H1 (cell line): ENCODE measurements at regions not wholly inside any gene's neighbourhood (a gene's known extent, or its start where the extent isn't known, plus 50 kb on each side); places are given as distances from the start of the nearest gene placed in this dataset.

Experiments
- CTCF ChIA-PET: fragments of 300-600 bp; sonication (Branson Sonifier 250); formaldehyde crosslinking; loops from one replicate; lab custom pipeline; 2021; ENCODE audit not compliant: partially characterized antibody; lab: Charles Lee
- POLR2A ChIA-PET: fragments of 300-600 bp; sonication (Branson Sonifier 250); formaldehyde crosslinking; loops from one replicate; lab custom pipeline; 2021; ENCODE audit warnings: inconsistent platforms; ENCODE audit not compliant: partially characterized antibody; lab: Charles Lee
- DNase-seq, 2 experiments: peaks; one replicate each; pipeline versions ENCODE4 v3.0.0 to v3.0.0-alpha.2; 2010 to 2022; ENCODE audit warnings: low spot score in 2 of 2, low read depth in 1 of 2, mixed read lengths in 1 of 2
- FAIRE-seq: peaks from 2 replicates; lab custom pipeline; 2011; peaks lifted over from hg19 to GRCh38; lab: Jason Lieb, UNC
- H2AFZ ChIP-seq: 2 replicates; pipeline ENCODE4 v1.8.1; 2012; ENCODE audit warnings: low read length, inconsistent platforms
- H2AK5ac ChIP-seq: 2 replicates; pipeline ENCODE4 v1.6.1; 2013; ENCODE audit warnings: low read depth, low read length
- H2BK120ac ChIP-seq: replicated peaks from 2 replicates; pipeline ENCODE3; 2013; ENCODE audit warnings: low read depth, low read length, inconsistent platforms
- H2BK12ac ChIP-seq: 2 replicates; pipeline ENCODE4 v1.6.1; 2013; ENCODE audit warnings: low read depth, low read length
- H2BK15ac ChIP-seq: 2 replicates; pipeline ENCODE4 v1.6.1; 2013; ENCODE audit warnings: low read length
- H2BK20ac ChIP-seq: 2 replicates; pipeline ENCODE4 v1.6.1; 2013; ENCODE audit warnings: low read length
- H2BK5ac ChIP-seq: 2 replicates; pipeline ENCODE4 v1.6.1; 2013; ENCODE audit warnings: low read depth, low read length
- H3K14ac ChIP-seq: 2 replicates; pipeline ENCODE4 v1.6.1; 2013; ENCODE audit warnings: inconsistent platforms; ENCODE audit not compliant: insufficient read length
- H3K18ac ChIP-seq: 2 replicates; pipeline ENCODE4 v1.6.1; 2013; ENCODE audit warnings: low read length; ENCODE audit errors: extremely low read depth
- H3K23ac ChIP-seq: 2 replicates; pipeline ENCODE4 v1.6.1; 2013; ENCODE audit warnings: inconsistent platforms; ENCODE audit not compliant: insufficient read length
- H3K23me2 ChIP-seq: 2 replicates; pipeline ENCODE4 v1.6.1; 2013; ENCODE audit warnings: low read depth, low read length
- H3K27ac ChIP-seq: 2 replicates; pipeline ENCODE4 v1.6.1; 2011; ENCODE audit warnings: low read depth, low read length, inconsistent platforms
- H3K27me3 ChIP-seq, 4 experiments: replicated peaks in 1 of 4; 1 replicate in 1 of 4; 2 replicates in 3 of 4; pipeline versions ENCODE4 v1.6.1 to v1.8.1; 2011 to 2013; ENCODE audit warnings: low read length in 3 of 4, mild to moderate bottlenecking in 3 of 4, inconsistent platforms in 2 of 4, mixed read lengths in 2 of 4, moderate library complexity in 1 of 4; ENCODE audit not compliant: control insufficient read depth in 3 of 4, insufficient read depth in 3 of 4; ENCODE audit errors: extremely low read depth in 1 of 4
- H3K36me3 ChIP-seq, 4 experiments: 2 replicates each; pipeline versions ENCODE4 v1.6.1 to v1.8.1; 2011 to 2013; ENCODE audit warnings: mild to moderate bottlenecking in 4 of 4, low read length in 3 of 4, moderate library complexity in 2 of 4, control low read depth in 1 of 4, inconsistent platforms in 1 of 4; ENCODE audit not compliant: insufficient read depth in 4 of 4, control insufficient read depth in 2 of 4
- H3K4ac ChIP-seq: replicated peaks from 2 replicates; pipeline ENCODE3; 2013; ENCODE audit warnings: low read length, low read depth, mixed read lengths, inconsistent platforms; ENCODE audit not compliant: insufficient read length
- H3K4me1 ChIP-seq, 4 experiments: replicated peaks in 1 of 4; 1 replicate in 1 of 4; 2 replicates in 3 of 4; pipeline versions ENCODE4 v1.6.1 to v1.8.1; 2011 to 2013; ENCODE audit warnings: low read length in 3 of 4, inconsistent platforms in 2 of 4, mixed read lengths in 1 of 4; ENCODE audit not compliant: insufficient read depth in 4 of 4, control insufficient read depth in 3 of 4
- H3K4me2 ChIP-seq, 2 experiments: 2 replicates each; pipeline versions ENCODE4 v1.6.1 to v1.8.1; 2011 to 2013; ENCODE audit warnings: low read depth in 2 of 2, low read length in 2 of 2, control low read depth in 1 of 2, inconsistent platforms in 1 of 2, mild to moderate bottlenecking in 1 of 2; ENCODE audit not compliant: insufficient read depth in 1 of 2
- H3K4me3 ChIP-seq, 4 experiments: fragments of 200-600, 300-600 bp in 1 of 4; sonication (generic), shearing (Covaris generic), sonication (Bioruptor Twin) in 1 of 4; 2 replicates each; pipeline versions ENCODE4 v1.5.1 to v1.8.1; 2011 to 2016; ENCODE audit warnings: low read length in 4 of 4, low read depth in 3 of 4, control low read depth in 2 of 4, inconsistent platforms in 2 of 4, mild to moderate bottlenecking in 2 of 4, mixed read lengths in 1 of 4, moderate library complexity in 1 of 4; ENCODE audit not compliant: insufficient read depth in 2 of 4; ENCODE audit errors: extremely low read depth in 1 of 4
- H3K56ac ChIP-seq: replicated peaks from 2 replicates; pipeline ENCODE3; 2013; ENCODE audit warnings: low read depth, mild to moderate bottlenecking, mixed read lengths, low read length, inconsistent platforms; ENCODE audit not compliant: insufficient read length
- H3K79me1 ChIP-seq: 2 replicates; pipeline ENCODE4 v1.6.1; 2013; ENCODE audit warnings: low read depth, low read length, control low read depth
- H3K79me2 ChIP-seq, 2 experiments: 2 replicates each; pipeline versions ENCODE4 v1.6.1 to v1.8.1; 2012 to 2013; ENCODE audit warnings: low read length in 2 of 2, mild to moderate bottlenecking in 2 of 2, inconsistent platforms in 1 of 2; ENCODE audit not compliant: insufficient read depth in 2 of 2, control insufficient read depth in 1 of 2
- H3K9ac ChIP-seq, 4 experiments: replicated peaks in 1 of 4; 1 replicate in 1 of 4; 2 replicates in 3 of 4; pipeline versions ENCODE4 v1.6.1 to v1.8.1; 2011 to 2013; ENCODE audit warnings: low read depth in 3 of 4, low read length in 3 of 4, control low read depth in 2 of 4, mild to moderate bottlenecking in 2 of 4, moderate library complexity in 2 of 4, inconsistent platforms in 1 of 4; ENCODE audit errors: extremely low read depth in 1 of 4
- H3K9me3 ChIP-seq, 2 experiments: 2 replicates each; pipeline versions ENCODE4 v1.6.1 to v1.8.1; 2012 to 2013; ENCODE audit warnings: mild to moderate bottlenecking in 2 of 2, moderate library complexity in 2 of 2, control low read depth in 1 of 2, inconsistent platforms in 1 of 2, low read depth in 1 of 2, low read length in 1 of 2, mixed read lengths in 1 of 2; ENCODE audit not compliant: insufficient read depth in 2 of 2
- H4K20me1 ChIP-seq, 2 experiments: replicated peaks in 1 of 2; 2 replicates each; pipeline versions ENCODE3 to v1.8.1; 2011 to 2013; ENCODE audit warnings: inconsistent platforms in 2 of 2, low read length in 2 of 2, mild to moderate bottlenecking in 1 of 2; ENCODE audit not compliant: insufficient read depth in 2 of 2, control insufficient read depth in 1 of 2
- H4K5ac ChIP-seq: 2 replicates; pipeline ENCODE4 v1.6.1; 2013; ENCODE audit warnings: low read length, low read depth, mixed read lengths, inconsistent platforms; ENCODE audit not compliant: insufficient read length
- H4K8ac ChIP-seq: 2 replicates; pipeline ENCODE4 v1.8.0; 2013; ENCODE audit warnings: mild to moderate bottlenecking, moderate library complexity, low read length, inconsistent platforms; ENCODE audit not compliant: insufficient read depth; ENCODE audit errors: extremely low read depth
- H4K91ac ChIP-seq: replicated peaks from 2 replicates; pipeline ENCODE3; 2013; ENCODE audit warnings: low read length, mixed read lengths, inconsistent platforms; ENCODE audit not compliant: insufficient read length
- CBX5 ChIP-seq: fragments of 300-800, 300-1000 bp; sonication (generic); IDR thresholded peaks from 2 replicates; pipeline ENCODE4 v1.7.1; 2016; ENCODE audit warnings: antibody characterized with exemption, low read length, low read depth
- CEBPB ChIP-seq: IDR thresholded peaks from 2 replicates; pipeline ENCODE4 v1.6.1; 2012; ENCODE audit warnings: low read depth, low read length
- CHD1 ChIP-seq: IDR thresholded peaks from 2 replicates; pipeline ENCODE4 v1.6.1; 2012; ENCODE audit warnings: low read depth, low read length, improper control_type of control experiment
- CREB1 ChIP-seq: IDR thresholded peaks from 2 replicates; pipeline ENCODE4 v1.6.1; 2012; ENCODE audit warnings: inconsistent platforms
- EZH2 ChIP-seq: fragments of 200-600 bp; sonication (generic); IDR thresholded peaks from 2 replicates; pipeline ENCODE4 v1.7.1; 2012; ENCODE audit warnings: low read depth, mild to moderate bottlenecking, moderate library complexity, low read length, inconsistent platforms; ENCODE audit not compliant: severe bottlenecking
- FOSL1 ChIP-seq: IDR thresholded peaks from 2 replicates; pipeline ENCODE4 v1.6.1; 2011; ENCODE audit warnings: mild to moderate bottlenecking, low read depth, low read length, moderate library complexity; ENCODE audit not compliant: insufficient read depth
- GABPA ChIP-seq: IDR thresholded peaks from 2 replicates; pipeline ENCODE4 v1.6.1; 2011; ENCODE audit warnings: mild to moderate bottlenecking, low read length, moderate library complexity, borderline replicate concordance; ENCODE audit not compliant: insufficient read depth
- KDM4A ChIP-seq: IDR thresholded peaks from one replicate; pipeline ENCODE4 v1.7.1; 2012; ENCODE audit warnings: low read depth, mild to moderate bottlenecking, moderate library complexity, low read length, inconsistent platforms; ENCODE audit not compliant: severe bottlenecking
- KDM5A ChIP-seq: fragments of 200-600 bp; IDR thresholded peaks from 2 replicates; pipeline ENCODE4 v1.7.1; 2012; ENCODE audit warnings: mild to moderate bottlenecking, low read length, inconsistent platforms, mixed read lengths
- MAFK ChIP-seq: IDR thresholded peaks from 2 replicates; pipeline ENCODE4 v1.6.1; 2012; ENCODE audit warnings: low read depth, mild to moderate bottlenecking, improper control_type of control experiment, low read length
- POLR2A ChIP-seq, 2 experiments: IDR thresholded peaks; 1 replicate in 1 of 2; 2 replicates in 1 of 2; pipeline ENCODE4 v1.6.1; 2011; ENCODE audit warnings: low read depth in 2 of 2, low read length in 2 of 2, mild to moderate bottlenecking in 2 of 2; ENCODE audit errors: control extremely low read depth in 1 of 2
- SIX5 ChIP-seq: IDR thresholded peaks from 2 replicates; pipeline ENCODE4 v1.6.1; 2011; ENCODE audit warnings: mild to moderate bottlenecking, low read depth, low read length
- SP1 ChIP-seq: IDR thresholded peaks from 2 replicates; pipeline ENCODE4 v1.6.1; 2011; ENCODE audit warnings: low read depth, low read length
- WGBS, 2 experiments: shearing (Covaris generic) in 1 of 2; methylation state at CpG; one replicate each; pipeline versions ENCODE4 v1.1.6 to v1.1.7; 2013 to 2015; ENCODE audit warnings: low lambda C conversion rate in 2 of 2, mixed read lengths in 2 of 2, inconsistent platforms in 1 of 2, low coverage in 1 of 2, missing lambda C conversion rate in 1 of 2; ENCODE audit not compliant: insufficient replicate concordance in 2 of 2, insufficient coverage in 1 of 2, insufficient read length in 1 of 2; ENCODE audit errors: extremely low coverage in 1 of 2, missing lambda C conversion rate in 1 of 2; 5-methylcytosine and 5-hydroxymethylcytosine counted together
- TF ChIP-seq, protein P1 (sequence below): IDR thresholded peaks from 2 replicates; pipeline ENCODE4 v1.6.1; 2012; ENCODE audit warnings: inconsistent platforms

DNA sequence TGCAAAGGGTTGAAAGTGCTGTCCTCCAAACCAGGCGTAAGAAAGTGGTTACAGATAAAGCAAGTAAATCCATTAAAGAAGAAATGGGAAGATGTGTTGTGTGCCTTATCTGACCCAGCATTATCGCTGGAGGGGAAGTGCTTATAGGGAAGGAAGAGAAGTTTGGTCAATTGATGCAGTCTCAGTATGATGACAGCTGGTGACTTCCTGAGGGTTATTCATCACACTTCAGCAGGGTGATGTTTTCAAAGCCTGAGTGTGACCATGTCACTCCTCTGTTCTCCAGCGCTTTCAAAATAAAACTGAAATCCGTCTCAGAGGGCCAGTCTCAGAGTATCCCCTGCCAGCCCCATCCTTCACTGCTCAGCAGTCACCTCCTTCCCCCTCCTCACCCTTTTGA, 505.4 kb upstream of the RBFOX1 start:
- no peak overlapping the region for H4K5ac ChIP-seq
- no peak overlapping the region for H3K4me2 ChIP-seq
- no peaks in the 10 kb centered on the region for H3K9me3 ChIP-seq
- H2AFZ ChIP-seq: no peak overlapping the region
- H3K79me1 ChIP-seq: no peaks in the 10 kb centered on the region
- DNase-seq: no peak
- no peak overlapping the region for H2BK5ac ChIP-seq
- no peak overlapping the region for H2BK12ac ChIP-seq
- no peak overlapping the region for H3K4me3 ChIP-seq
- H3K56ac ChIP-seq: no peak overlapping the region
- no peak overlapping the region for H3K14ac ChIP-seq
- H3K27me3 ChIP-seq: no peaks in the 10 kb centered on the region
- ChIA-PET POLR2A (no interaction called here), CTCF (no interaction called here)
- H3K27ac ChIP-seq: no peak overlapping the region
- no peak overlapping the region for H3K18ac ChIP-seq
- H2AK5ac ChIP-seq: no peak overlapping the region
- H4K91ac ChIP-seq: no peak overlapping the region
- no peaks in the 10 kb centered on the region for H3K79me2 ChIP-seq
- 91% methylated on average over 4 of the region's 4 CpGs; no CpG with 5 or more reads in 1 of the 2 experiments for WGBS, 2 experiments
- H4K20me1 ChIP-seq: no peaks in the 10 kb centered on the region
- FAIRE-seq: no peak
- no peaks in the 10 kb centered on the region for H3K23me2 ChIP-seq
- H3K9ac ChIP-seq: no peak overlapping the region
- H3K36me3 ChIP-seq: no peaks in the 10 kb centered on the region
- H3K4me1 ChIP-seq: peaks cover 0 to 3% (median 0%) of the 10 kb centered on the region in 4 experiments; a peak in 1 of 7 replicates
- no peak overlapping the region for H4K8ac ChIP-seq
- no peak overlapping the region for H3K23ac ChIP-seq
- no peak overlapping the region for H2BK20ac ChIP-seq
- H2BK120ac ChIP-seq: no peak overlapping the region
- H3K4ac ChIP-seq: no peak overlapping the region
- H2BK15ac ChIP-seq: no peak overlapping the region
- TF ChIP-seq KDM4A (no peak), CBX5 (no peak), POLR2A (IDR thresholded peaks at IDR 0.05; ENCODE audit: control extremely low read depth in 1 of 2, low read depth in 2 of 2, low read length in 2 of 2) (no peak), MAFK (no peak), CHD1 (no peak), EZH2 (no peak), KDM5A (no peak), CEBPB (no peak), GABPA (no peak), FOSL1 (no peak), CREB1 (no peak), SP1 (no peak), SIX5 (no peak)
- TF ChIP-seq, protein P1, sequence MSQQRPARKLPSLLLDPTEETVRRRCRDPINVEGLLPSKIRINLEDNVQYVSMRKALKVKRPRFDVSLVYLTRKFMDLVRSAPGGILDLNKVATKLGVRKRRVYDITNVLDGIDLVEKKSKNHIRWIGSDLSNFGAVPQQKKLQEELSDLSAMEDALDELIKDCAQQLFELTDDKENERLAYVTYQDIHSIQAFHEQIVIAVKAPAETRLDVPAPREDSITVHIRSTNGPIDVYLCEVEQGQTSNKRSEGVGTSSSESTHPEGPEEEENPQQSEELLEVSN: no peak
